HG03571 (cell line): ENCODE measurements at regions not wholly inside any gene's neighbourhood (a gene's known extent, or its start where the extent isn't known, plus 50 kb on each side); places are given as distances from the start of the nearest gene placed in this dataset.

Experiments used
- ATAC-seq: cut with Tn5 transposase; IDR thresholded peaks from one replicate; pipeline ENCODE4 v1.9.1; 2021; ENCODE audit not compliant: unreplicated experiment

DNA sequence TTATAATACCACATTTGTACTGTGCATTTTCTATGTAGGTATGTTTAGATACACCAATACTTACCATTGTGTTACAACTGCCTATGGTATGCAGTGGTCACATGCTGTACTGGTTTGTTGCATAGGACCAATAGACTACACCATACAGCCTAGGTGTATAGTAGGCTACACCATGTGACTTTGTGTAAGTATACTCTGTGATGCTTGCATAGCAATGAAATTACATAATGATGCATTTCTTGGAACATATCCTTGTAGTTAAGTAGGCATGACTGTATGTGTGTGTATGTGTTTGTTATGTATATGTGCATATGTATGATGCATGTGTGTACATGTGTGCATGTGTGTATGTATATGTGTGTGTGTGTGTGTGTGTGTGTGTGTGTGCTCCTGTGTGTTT, 157.6 kb downstream of the TDRD15 start:
- ATAC-seq: no peak

GRCh38 chr2:21281791-21282514, 158.2 kb downstream of the TDRD15 start:
- ATAC-seq: no peak

- no peak for ATAC-seq
These were observed 158.7 kb downstream of the TDRD15 start for GRCh38 chr2:21282515-21282898.

- ATAC-seq: no peak
These were observed 164.5 kb downstream of the TDRD15 start for GRCh38 chr2:21288299-21288698.

GRCh38 chr2:21288739-21289520, 165.2 kb downstream of the TDRD15 start:
- no peak for ATAC-seq

DNA sequence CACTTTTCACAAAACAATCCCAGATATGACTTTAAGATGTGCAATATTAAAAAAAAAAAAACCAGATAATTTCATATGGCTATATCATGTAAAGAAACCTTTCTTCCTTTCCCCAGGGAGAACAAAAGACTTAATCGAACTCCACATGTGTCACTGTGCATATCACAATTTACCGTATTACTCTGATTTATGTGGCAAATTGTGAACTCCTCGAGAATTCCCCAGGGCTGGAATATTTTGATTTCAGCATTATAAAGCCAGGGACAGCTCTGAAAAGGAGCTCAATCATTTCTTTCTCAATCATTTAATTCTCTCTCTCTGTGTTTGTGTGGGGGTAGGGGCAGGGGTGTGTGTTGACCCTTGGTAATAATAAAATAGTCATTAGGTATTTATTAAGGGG, 165.8 kb downstream of the TDRD15 start:
- ATAC-seq: no peak

DNA sequence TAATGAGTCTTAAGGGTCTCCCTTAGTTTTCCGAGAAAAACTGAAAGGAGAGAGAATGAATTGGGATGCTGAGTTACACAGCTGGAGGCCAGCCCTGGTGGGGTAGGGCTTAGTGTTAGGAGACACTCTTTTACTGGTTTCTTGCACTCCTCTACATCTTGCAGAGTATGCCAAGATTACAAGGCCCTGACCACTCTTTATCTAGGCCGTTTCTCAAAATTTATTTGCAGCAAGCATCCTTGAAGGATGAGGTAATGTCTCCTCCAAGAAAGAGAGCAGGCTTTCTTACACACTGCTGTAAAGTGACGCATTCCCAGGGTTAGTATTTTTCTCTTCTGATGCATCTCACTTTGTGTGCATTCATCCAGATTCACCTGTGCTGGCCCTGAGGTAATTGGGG, 166.2 kb downstream of the TDRD15 start:
- ATAC-seq: no peak

DNA sequence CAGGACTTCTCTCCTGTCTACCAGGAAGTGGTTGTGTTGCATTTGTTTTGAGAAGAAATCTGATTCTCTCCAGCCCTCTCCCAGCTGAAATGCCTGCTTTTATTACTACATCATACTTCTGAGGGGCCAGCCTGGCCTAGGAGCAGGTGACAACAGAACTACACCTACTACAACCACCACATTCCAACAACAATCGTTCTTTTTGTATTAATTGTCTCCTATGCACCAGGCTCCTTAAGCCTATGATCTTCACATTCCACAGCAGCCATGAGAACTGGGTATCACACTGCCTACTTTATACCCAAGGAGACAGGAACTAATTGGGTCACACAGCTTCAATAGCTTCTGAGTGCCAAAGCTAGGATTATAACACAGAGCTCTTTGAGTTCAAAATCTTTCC, 167.7 kb downstream of the TDRD15 start:
- ATAC-seq: no peak

GRCh38 chr2:21294446-21294845, 170.7 kb downstream of the TDRD15 start:
- ATAC-seq: no peak

DNA sequence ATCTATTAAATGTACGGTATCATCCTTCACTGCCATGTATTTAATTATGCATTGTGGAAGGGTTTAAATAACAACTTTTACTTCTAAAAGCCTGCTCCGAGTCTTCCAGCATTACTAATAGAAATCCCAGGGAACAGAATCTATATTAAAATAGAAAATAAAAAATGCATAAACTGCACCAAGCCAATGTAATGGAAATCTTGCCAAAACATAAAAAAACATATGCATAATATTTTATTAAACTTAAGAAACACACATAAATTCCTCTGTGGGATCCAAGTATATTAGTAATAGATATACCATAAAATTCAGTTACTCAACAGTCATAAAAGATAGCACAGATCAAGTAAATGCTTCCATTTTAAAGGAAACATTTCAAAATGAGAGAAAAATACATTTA, 175.6 kb downstream of the TDRD15 start:
- ATAC-seq: no peak

DNA sequence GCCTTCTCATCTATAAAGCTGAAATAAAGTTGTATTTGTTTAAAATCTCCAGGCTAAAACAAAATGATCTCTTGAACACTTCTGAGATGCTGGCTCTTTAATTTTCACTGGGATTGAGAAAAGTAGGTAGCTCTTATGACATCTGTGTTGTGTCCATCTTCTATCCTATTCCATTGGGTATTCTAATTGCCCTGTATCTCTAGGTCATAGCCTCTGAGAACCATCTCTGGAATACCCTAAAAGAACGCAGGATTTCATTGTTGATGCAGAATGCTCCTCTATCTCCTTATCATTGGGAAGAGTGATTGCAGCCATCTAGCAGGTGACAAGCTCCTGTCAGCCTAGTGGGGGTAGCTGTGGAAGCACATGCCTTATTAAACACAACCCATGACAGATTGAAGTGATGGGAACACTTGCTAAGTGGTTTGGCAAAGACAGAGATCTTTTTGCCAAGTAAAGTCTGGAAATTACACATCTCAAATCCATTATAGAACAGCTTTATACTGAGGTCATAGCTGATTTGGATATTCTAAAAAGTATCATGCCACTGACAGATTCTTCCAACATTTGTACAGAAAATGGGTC, 178.2 kb downstream of the TDRD15 start:
- ATAC-seq: no peak

DNA sequence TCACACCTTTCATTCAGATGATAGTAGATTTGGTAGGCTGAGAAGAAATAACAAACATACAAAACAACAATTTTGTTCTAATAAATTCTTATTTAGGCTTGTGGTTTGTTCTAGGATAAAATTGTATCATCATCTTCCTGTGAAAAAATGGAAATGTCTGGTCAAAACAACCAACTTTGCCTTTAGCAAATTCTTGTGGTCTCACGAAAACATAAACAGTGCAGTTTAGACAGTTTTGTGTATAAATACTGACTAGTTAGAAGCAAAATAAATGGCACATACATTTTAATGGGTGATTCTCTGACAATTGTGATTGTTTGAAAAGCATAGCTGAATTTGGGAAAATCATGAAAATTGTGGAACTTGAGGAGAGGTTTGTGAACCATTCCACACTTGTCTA, 180.1 kb downstream of the TDRD15 start:
- ATAC-seq: no peak

DNA sequence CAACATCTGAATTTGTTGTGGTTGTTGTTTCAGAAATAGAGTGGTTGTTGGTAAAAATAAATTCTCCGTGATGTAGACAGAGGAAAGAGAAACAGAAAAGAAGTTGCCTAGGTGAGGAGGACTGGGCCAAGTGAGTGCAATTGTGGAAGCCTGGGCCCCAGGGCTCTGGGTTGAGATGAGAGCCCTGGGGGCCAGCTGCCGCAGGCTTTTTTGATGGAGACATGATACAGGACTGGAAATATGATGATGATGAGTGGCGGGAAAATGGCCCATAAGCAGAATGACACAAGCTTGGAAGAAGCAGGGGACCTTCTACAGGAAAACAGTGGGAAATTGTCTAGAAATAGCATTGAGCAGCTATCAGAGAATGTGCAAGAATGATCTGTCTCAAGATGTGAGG, 181.8 kb downstream of the TDRD15 start:
- ATAC-seq: no peak

DNA sequence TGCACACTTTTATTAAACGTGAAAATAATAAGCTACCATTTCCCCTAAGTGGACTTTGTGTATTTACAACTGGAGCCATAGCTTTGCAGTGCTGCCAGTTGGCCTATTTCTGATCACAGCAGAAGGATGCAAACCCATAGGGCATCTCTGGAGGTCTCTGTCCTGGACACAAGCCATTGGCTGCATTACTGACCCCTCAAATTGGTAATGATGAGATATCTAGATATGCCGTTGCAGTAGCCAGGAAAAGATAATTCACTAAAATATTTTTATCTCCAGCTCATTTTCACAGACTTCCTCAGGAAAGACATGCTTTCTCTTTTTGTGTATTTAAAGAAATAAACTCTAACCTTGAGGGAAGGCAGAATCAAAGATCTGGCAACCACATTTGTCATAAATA, 182.5 kb downstream of the TDRD15 start:
- no peak for ATAC-seq

DNA sequence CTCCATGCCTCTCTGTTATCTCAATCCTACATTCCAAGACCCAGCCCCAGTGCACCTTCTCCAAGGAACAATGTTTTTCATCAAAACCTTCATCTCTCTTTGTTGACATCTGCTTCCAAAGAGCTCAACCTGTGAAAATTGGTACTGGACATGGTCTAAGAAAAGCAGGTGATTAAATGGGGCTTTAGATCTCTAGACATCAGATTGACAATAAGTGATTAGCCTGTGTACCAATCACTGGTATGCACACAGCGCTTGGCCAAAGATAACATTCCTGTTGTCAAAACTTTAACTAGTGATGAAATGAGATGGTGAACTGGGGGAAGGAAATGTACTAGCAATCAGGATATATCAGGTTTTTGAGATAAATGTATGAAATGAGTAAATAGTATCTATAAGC, 183.3 kb downstream of the TDRD15 start:
- ATAC-seq: no peak

DNA sequence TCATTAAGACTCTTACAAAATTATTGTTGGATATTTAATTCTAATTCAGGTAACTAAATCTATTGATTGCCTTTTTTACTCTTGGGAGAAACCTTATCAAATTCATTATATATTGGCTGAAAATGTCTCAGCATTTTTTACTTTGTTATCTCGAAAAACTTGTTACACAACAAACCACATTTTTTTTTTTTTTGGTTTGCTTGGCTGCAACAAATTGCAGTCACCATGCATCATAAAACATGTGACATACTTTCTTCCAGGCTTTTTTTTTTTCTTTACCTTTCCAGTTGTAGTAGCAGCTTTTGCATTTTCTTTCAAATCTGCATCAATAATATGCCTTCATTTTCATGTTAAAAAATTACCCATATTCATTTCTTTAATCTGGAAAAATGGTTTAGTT, 186.7 kb downstream of the TDRD15 start:
- no peak for ATAC-seq

DNA sequence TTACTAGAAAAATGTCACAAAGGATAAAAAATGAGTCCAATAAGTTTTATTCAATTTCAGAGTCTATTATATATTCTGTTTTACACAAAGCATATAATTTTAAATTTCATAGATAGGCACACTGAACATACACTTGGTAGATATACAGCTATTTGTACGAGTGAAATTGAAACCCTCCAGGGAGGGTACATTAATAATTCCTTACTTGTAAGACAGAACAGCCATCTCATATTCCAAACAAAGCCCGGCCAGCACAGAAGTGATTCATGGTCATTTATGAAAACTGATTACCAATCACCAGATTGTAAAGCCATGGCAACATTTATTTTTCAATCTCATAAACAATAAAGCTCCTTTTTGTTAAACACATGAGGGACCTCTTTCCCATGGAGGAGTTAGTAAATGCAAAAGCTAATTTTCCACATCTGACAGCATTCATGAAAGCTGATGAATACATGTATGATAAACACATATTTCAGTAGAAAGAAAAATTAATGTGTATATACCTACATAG, 190.6 kb downstream of the TDRD15 start:
- no peak for ATAC-seq

- ATAC-seq: peak; percentile 75
These were observed 193.4 kb downstream of the TDRD15 start for GRCh38 chr2:21317131-21317530.

- ATAC-seq: no peak
These were observed 194.5 kb downstream of the TDRD15 start for GRCh38 chr2:21318263-21318662.

- ATAC-seq: no peak
These were observed 202.4 kb downstream of the TDRD15 start for GRCh38 chr2:21326152-21326551.

DNA sequence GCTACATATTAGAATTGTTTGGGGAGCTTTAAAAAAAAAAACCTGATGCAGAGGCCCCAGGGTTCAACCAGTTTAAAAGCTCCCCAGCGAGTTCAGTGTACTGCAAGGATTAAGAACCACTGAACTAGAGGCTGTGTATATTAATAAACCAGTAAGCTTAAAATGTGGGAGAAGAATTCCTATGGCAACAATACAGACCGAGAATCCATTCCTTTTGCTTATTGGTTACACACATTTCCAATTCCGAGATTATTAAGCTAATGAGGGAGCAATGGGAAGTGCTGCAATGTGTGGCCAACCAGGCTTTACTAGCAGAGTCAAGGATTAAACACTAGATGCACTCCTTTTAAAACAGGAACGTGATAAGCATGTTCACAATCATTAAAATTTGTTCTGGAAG, 204.4 kb downstream of the TDRD15 start:
- no peak for ATAC-seq

DNA sequence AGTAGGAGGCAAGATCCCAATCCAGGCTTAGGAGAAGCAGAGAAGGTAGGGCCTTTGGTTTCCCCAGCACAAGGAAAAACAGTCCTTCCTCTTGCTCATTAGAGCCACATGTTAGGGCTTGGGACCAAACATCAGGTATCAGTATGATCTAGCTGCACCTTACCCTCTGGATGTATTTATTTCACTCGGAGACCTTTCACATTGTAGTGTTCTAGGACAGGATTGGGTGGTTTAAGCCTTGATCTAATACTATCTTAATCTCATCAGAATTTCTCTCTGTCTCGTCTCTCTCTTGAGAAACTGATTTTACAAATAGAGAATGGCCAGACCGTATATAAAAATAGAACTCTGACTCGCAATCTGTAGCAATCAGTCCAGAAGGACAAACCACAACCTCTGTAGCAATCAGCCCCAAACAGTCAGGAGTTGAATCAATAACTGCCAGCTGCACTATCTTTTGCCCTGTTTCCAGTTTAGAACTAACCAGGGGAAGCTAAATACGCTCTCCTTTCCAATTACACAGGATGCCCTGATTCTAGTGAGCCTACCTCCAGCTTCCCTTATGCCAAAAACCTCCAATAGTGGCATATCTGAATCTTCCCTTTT, 207.1 kb downstream of the TDRD15 start:
- no peak for ATAC-seq
